ENCODE measurements at regions not wholly inside any gene's neighbourhood (a gene's known extent, or its start where the extent isn't known, plus 50 kb on each side); places are given as distances from the start of the nearest gene placed in this dataset.

DNA sequence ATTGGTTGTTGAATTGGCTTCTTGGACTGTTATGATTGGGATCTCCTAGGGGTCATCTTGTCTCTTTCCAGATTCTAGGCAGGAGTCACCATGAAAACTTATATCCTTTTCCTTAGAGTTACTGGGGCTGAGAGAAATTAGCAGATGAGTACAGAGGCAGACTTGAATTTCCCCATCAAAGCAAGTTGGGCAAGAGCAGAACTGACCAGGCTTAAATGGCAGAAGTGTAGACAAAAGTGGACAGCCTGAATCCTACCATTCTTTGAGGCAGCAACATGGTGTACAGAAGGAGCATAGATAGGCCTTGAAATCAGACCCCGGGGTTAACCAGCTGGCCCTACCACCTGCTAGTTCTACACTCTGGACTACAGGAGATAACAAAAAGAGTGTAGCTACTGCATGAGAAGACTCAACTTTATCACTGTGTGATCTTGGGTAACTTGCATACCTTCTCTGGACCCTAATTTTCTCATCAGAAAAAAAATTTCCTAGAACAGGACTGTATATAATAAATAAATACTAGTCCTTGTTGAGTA lies 427.4 kb upstream of the CADM1 start:
- Histone ChIP-seq H3K27me3 (replicated peaks; ENCODE audit: control insufficient read depth, insufficient read depth, low read length) (no peaks in the 10 kb centered on the region; the same call in 1 of the 2 replicates), H3K4me3 (ENCODE audit: low read depth, low read length) (no peak overlapping the region), H3K36me3 (ENCODE audit: control insufficient read depth, insufficient read depth, low read length) (no peaks in the 10 kb centered on the region), H3K4me1 (no peaks in the 10 kb centered on the region), H3K9me3 (no peaks in the 10 kb centered on the region)
- Mint-ChIP-seq H3K36me3 (ENCODE audit: insufficient read depth, unreplicated experiment) (no peaks in the 10 kb centered on the region), H3K27me3 (ENCODE audit: insufficient read depth, unreplicated experiment) (peaks cover 30% of the 10 kb centered on the region), H3K9me3 (ENCODE audit: unreplicated experiment) (no peaks in the 10 kb centered on the region), H3K4me1 (ENCODE audit: low read depth, unreplicated experiment) (no peaks in the 10 kb centered on the region), H3K27ac (ENCODE audit: unreplicated experiment) (no peak overlapping the region), H3K4me3 (ENCODE audit: unreplicated experiment) (no peak overlapping the region)
- no peak for DNase-seq
- CTCF ChIA-PET = no interaction called here
- no TSS peak for BruUV-seq (replicated peaks)
- POLR2A ChIA-PET = no interaction called here
- TF ChIP-seq, protein P1, sequence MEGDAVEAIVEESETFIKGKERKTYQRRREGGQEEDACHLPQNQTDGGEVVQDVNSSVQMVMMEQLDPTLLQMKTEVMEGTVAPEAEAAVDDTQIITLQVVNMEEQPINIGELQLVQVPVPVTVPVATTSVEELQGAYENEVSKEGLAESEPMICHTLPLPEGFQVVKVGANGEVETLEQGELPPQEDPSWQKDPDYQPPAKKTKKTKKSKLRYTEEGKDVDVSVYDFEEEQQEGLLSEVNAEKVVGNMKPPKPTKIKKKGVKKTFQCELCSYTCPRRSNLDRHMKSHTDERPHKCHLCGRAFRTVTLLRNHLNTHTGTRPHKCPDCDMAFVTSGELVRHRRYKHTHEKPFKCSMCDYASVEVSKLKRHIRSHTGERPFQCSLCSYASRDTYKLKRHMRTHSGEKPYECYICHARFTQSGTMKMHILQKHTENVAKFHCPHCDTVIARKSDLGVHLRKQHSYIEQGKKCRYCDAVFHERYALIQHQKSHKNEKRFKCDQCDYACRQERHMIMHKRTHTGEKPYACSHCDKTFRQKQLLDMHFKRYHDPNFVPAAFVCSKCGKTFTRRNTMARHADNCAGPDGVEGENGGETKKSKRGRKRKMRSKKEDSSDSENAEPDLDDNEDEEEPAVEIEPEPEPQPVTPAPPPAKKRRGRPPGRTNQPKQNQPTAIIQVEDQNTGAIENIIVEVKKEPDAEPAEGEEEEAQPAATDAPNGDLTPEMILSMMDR (IDR thresholded peaks at IDR 0.05; ENCODE audit: insufficient read depth in 1 of 2, low read depth in 1 of 2, low read length in 1 of 2, severe bottlenecking in 1 of 2, unreplicated experiment in 1 of 2) = no peak
- intact Hi-C loops (cut with micrococcal nuclease; ENCODE audit: unreplicated experiment) = no loop called here

DNA sequence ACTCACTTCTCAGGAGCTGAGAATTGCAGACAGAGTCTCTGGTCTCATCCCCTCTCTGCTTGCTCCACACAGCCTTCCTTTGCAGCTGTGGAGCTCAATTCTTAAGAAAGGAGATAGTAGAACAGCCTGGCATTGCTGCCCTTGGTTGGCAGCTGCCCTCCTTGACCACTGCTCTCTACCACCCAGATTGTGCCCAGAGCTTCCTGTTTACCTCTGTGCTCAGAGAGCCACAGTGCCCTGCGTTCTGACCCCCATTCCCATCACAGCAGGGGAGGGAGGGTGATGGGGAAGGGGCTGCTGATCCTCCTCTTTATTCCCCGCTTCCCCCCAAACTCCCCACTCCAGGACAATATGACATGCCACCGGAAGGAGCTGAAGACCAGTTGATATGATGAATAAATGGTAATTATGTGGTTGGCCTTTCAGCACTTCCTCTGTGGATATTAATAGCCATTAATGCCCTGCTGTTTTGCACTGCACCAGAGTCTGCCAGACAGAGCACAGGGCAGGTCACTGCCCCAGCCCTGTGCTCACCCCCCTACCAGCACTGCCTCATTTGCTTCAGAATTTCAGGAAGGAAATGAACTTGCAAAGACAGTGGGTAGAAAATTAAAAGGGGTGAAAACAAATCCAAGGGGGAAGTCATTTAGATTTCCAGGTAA lies 426.8 kb upstream of the CADM1 start:
- Mint-ChIP-seq H3K36me3 (ENCODE audit: insufficient read depth, unreplicated experiment) (no peaks in the 10 kb centered on the region), H3K4me3 (ENCODE audit: unreplicated experiment) (no peak overlapping the region), H3K4me1 (ENCODE audit: low read depth, unreplicated experiment) (no peaks in the 10 kb centered on the region), H3K27ac (ENCODE audit: unreplicated experiment) (no peak overlapping the region), H3K9me3 (ENCODE audit: unreplicated experiment) (no peaks in the 10 kb centered on the region), H3K27me3 (ENCODE audit: insufficient read depth, unreplicated experiment) (peaks cover 26% of the 10 kb centered on the region)
- ChIA-PET POLR2A (no interaction called here), CTCF (no interaction called here)
- Histone ChIP-seq H3K4me1 (no peaks in the 10 kb centered on the region), H3K9me3 (no peaks in the 10 kb centered on the region), H3K36me3 (ENCODE audit: control insufficient read depth, insufficient read depth, low read length) (no peaks in the 10 kb centered on the region), H3K4me3 (ENCODE audit: low read depth, low read length) (no peak overlapping the region), H3K27me3 (replicated peaks; ENCODE audit: control insufficient read depth, insufficient read depth, low read length) (no peaks in the 10 kb centered on the region; the same call in 1 of the 2 replicates)
- no TSS peak for BruUV-seq (replicated peaks)
- TF ChIP-seq, protein P1 (IDR thresholded peaks at IDR 0.05; ENCODE audit: insufficient read depth in 1 of 2, low read depth in 1 of 2, low read length in 1 of 2, severe bottlenecking in 1 of 2, unreplicated experiment in 1 of 2) = no peak
- intact Hi-C loops (cut with micrococcal nuclease; ENCODE audit: unreplicated experiment) = no loop called here
- DNase-seq = no peak

DNA sequence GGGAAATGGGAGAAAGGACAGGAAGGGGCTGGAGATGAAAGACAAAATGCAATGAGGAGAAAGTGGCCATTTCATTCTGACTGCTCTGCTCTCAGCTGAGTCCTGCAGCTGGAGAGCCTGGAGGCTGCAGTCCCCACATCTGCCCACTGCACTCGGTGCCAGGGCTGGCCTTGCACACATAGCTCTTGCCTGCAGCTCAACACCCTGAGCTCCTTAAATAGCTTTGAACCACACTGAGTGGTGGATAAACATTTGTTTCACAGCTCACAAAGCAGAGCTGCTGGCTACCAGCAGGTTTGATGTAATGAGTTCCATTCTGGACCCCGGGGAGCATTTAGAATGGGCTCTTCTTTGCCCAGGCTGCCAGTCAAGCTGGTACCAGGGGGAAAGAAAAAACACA lies 426.1 kb upstream of the CADM1 start:
- TF ChIP-seq, protein P1 (IDR thresholded peaks at IDR 0.05; ENCODE audit: insufficient read depth in 1 of 2, low read depth in 1 of 2, low read length in 1 of 2, severe bottlenecking in 1 of 2, unreplicated experiment in 1 of 2) = no peak
- ChIA-PET CTCF (interaction anchor here (0.7 kb wide), 1 partner anchor 18 kb away, joined by 3 read pairs; no protein-coding TSS in a partner anchor), POLR2A (no interaction called here)
- Mint-ChIP-seq H3K4me3 (ENCODE audit: unreplicated experiment) (no peak overlapping the region), H3K4me1 (ENCODE audit: low read depth, unreplicated experiment) (no peaks in the 10 kb centered on the region), H3K27me3 (ENCODE audit: insufficient read depth, unreplicated experiment) (peaks cover 22% of the 10 kb centered on the region), H3K27ac (ENCODE audit: unreplicated experiment) (no peak overlapping the region), H3K9me3 (ENCODE audit: unreplicated experiment) (no peaks in the 10 kb centered on the region), H3K36me3 (ENCODE audit: insufficient read depth, unreplicated experiment) (no peaks in the 10 kb centered on the region)
- Histone ChIP-seq H3K4me1 (no peaks in the 10 kb centered on the region), H3K27me3 (replicated peaks; ENCODE audit: control insufficient read depth, insufficient read depth, low read length) (no peaks in the 10 kb centered on the region; the same call in 1 of the 2 replicates), H3K4me3 (ENCODE audit: low read depth, low read length) (no peak overlapping the region), H3K36me3 (ENCODE audit: control insufficient read depth, insufficient read depth, low read length) (no peaks in the 10 kb centered on the region), H3K9me3 (no peaks in the 10 kb centered on the region)
- DNase-seq = no peak
- intact Hi-C loops (cut with micrococcal nuclease; ENCODE audit: unreplicated experiment) = no loop called here
- no TSS peak for BruUV-seq (replicated peaks)

Measured in Caco-2 (cell line).